ENCODE measurements at regions not wholly inside any gene's neighbourhood (a gene's known extent, or its start where the extent isn't known, plus 50 kb on each side); places are given as distances from the start of the nearest gene placed in this dataset.

- DNase-seq (ENCODE audit: low spot score) (no peak), ATAC-seq (ENCODE audit: insufficient number of reproducible peaks, low FRiP score, low read depth) (no peak)
- H3K36me3 ChIP-seq: no peaks in the 10 kb centered on the region
- no peaks in the 10 kb centered on the region for H3K4me1 ChIP-seq (ENCODE audit: control insufficient read depth in 1 of 2, low read depth in 2 of 2)
- H3K27ac ChIP-seq: no peak overlapping the region
- H3K9me3 ChIP-seq: no peaks in the 10 kb centered on the region
- TF ChIP-seq CTCF (IDR thresholded peaks at IDR 0.05): no peak
- H3K4me3 ChIP-seq: no peak overlapping the region
- no peaks in the 10 kb centered on the region for H3K27me3 ChIP-seq (replicated peaks; ENCODE audit: insufficient read depth)
Measured at GRCh38 chr14:42555365-42555764, 948.7 kb downstream of the LRFN5 start.

GRCh38 chr14:42554091-42554490 is 947.4 kb downstream of the LRFN5 start:
- Histone ChIP-seq H3K27me3 (replicated peaks; ENCODE audit: insufficient read depth) (no peaks in the 10 kb centered on the region), H3K36me3 (no peaks in the 10 kb centered on the region), H3K4me1 (ENCODE audit: control insufficient read depth in 1 of 2, low read depth in 2 of 2) (no peaks in the 10 kb centered on the region), H3K9me3 (no peaks in the 10 kb centered on the region), H3K27ac (no peak overlapping the region), H3K4me3 (no peak overlapping the region)
- no peak for TF ChIP-seq CTCF (IDR thresholded peaks at IDR 0.05)
- no peak for DNase-seq (ENCODE audit: low spot score)
- no peak for ATAC-seq (ENCODE audit: insufficient number of reproducible peaks, low FRiP score, low read depth)

- Histone ChIP-seq H3K9me3 (no peaks in the 10 kb centered on the region), H3K4me3 (no peak overlapping the region), H3K27ac (no peak overlapping the region), H3K27me3 (replicated peaks; ENCODE audit: insufficient read depth) (no peaks in the 10 kb centered on the region), H3K4me1 (ENCODE audit: control insufficient read depth in 1 of 2, low read depth in 2 of 2) (no peaks in the 10 kb centered on the region), H3K36me3 (no peaks in the 10 kb centered on the region)
- no peak for ATAC-seq (ENCODE audit: insufficient number of reproducible peaks, low FRiP score, low read depth)
- no peak for TF ChIP-seq CTCF (IDR thresholded peaks at IDR 0.05)
- no peak for DNase-seq (ENCODE audit: low spot score)
Measured at GRCh38 chr14:42550310-42550709, 943.6 kb downstream of the LRFN5 start.

- Histone ChIP-seq H3K4me3 (no peak overlapping the region), H3K27me3 (replicated peaks; ENCODE audit: insufficient read depth) (no peaks in the 10 kb centered on the region), H3K4me1 (ENCODE audit: control insufficient read depth in 1 of 2, low read depth in 2 of 2) (no peaks in the 10 kb centered on the region), H3K9me3 (no peaks in the 10 kb centered on the region), H3K27ac (no peak overlapping the region), H3K36me3 (no peaks in the 10 kb centered on the region)
- DNase-seq (ENCODE audit: low spot score) (no peak), ATAC-seq (ENCODE audit: insufficient number of reproducible peaks, low FRiP score, low read depth) (no peak)
- TF ChIP-seq CTCF (IDR thresholded peaks at IDR 0.05): no peak
Measured at GRCh38 chr14:42548349-42548748, 941.7 kb downstream of the LRFN5 start.

GRCh38 chr14:42545636-42546035 is 939.0 kb downstream of the LRFN5 start:
- Histone ChIP-seq H3K27ac (no peak overlapping the region), H3K27me3 (replicated peaks; ENCODE audit: insufficient read depth) (no peaks in the 10 kb centered on the region), H3K36me3 (no peaks in the 10 kb centered on the region), H3K4me3 (no peak overlapping the region), H3K4me1 (ENCODE audit: control insufficient read depth in 1 of 2, low read depth in 2 of 2) (no peaks in the 10 kb centered on the region), H3K9me3 (no peaks in the 10 kb centered on the region)
- TF ChIP-seq CTCF (IDR thresholded peaks at IDR 0.05): no peak
- ATAC-seq (ENCODE audit: insufficient number of reproducible peaks, low FRiP score, low read depth) (no peak), DNase-seq (ENCODE audit: low spot score) (no peak)

Measured in thoracic aorta (tissue), 2 donors.